ENCODE measurements at regions not wholly inside any gene's neighbourhood (a gene's known extent, or its start where the extent isn't known, plus 50 kb on each side); places are given as distances from the start of the nearest gene placed in this dataset.

DNA sequence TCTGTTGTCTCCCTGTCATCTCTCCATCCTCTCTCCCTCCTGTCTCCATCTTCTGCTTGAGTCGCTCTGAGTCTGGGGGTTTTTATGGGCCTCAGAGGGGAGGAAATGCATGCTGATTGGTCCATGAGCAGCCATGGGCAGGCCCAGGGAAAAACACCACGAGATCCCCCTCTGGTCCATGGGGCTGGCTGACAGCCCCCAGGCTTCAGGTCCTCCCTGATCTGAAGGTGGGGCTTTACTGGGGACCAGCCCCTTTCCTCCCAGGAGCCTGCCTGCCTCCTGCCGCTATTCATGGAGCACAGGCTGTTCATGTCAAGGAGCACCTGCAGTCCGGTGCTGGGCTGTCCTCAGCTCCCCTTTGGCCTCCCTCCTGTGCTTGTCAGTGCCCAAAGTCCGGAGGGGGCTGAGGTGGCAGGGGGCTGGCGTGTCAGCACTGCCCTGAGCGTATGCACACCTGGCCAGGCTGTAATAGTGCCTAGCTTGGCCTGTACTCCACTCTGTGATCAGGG, 59.6 kb upstream of the DLX2 start:
- TF ChIP-seq EZH2 (IDR thresholded peaks at IDR 0.05) (no peak), POLR2AphosphoS5 (IDR thresholded peaks at IDR 0.05; ENCODE audit: borderline replicate concordance, low read depth, low read length) (no peak)

Data from SK-N-MC (cell line).